ENCODE measurements at regions not wholly inside any gene's neighbourhood (a gene's known extent, or its start where the extent isn't known, plus 50 kb on each side); places are given as distances from the start of the nearest gene placed in this dataset.
"Not testable (repeated sequence)": the region's sequence is repeated elsewhere in the genome, so short reads cannot be mapped to it uniquely, and the experiment has no call there.

GRCh38 chr1:4061521-4062031 lies 161.5 kb upstream of the C1orf174 start:
- CTCF ChIA-PET, result no interaction called here

DNA sequence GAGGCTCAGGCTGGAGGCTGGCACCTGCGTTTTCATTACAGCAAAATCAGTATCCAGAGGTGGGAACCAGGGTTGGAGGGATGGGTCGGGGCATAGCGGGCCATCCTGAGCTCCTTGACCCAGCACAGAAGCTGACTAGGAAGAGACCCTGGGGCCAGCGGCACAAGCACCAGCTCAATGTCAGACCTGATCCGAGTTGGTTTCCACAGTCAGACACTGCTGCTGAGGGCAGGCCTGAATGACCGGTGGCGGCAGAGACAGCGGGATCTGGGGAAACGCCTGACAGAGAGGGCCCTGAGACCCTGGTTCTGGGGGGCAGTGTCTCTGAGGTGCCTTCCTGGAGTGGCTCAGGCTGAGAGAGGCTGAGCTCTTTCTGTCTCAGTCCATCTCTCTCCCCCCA lies 162.0 kb upstream of the C1orf174 start:
- POLR2A ChIA-PET, result no interaction called here
- CTCF ChIA-PET, result no interaction called here

More at GRCh38 chr1:4061521-4062031, 161.5 kb upstream of the C1orf174 start:
- POLR2A ChIA-PET, result no interaction called here

DNA sequence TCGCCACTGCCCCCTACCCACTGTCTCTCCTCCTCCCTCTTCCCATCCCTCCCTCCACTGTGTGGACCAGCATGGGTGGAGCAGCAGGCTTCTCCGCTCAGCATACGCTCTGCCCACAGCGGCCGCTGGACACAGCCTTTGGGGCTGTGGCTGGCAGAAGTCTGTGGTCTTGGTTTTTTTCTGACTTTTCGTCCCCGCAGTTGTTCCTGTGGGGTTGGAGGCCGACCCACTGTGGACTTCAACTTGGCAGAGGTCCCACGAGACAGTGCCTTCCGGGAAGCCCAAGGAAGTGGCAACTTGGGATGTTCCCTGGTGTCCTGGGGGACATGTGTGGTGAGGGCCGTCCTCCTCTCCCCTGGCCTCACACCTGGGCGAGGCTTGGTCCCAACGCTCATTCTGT lies 162.5 kb upstream of the C1orf174 start:
- POLR2A ChIA-PET, result no interaction called here
- CTCF ChIA-PET, result no interaction called here

DNA sequence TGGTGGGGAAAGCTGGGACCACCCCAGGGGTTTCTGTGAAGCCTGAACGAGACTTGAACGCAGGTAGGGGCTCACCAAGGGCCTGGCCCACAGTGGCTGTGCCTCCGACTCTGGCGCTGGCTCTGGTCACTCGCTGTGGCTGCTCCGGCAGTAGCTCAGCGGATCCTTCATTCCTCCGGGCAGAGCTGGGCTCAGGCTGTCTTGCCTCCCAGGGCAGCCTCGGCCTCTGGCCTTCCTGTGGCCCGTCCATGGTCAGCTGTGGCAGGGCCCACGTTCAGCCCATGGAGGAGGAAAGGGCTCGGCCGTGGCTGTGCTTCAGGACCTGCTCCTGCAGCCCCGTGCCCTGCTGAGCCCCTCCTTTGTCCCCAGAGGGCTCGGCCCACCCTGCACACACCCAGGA lies 162.9 kb upstream of the C1orf174 start:
- ChIA-PET CTCF (no interaction called here), POLR2A (no interaction called here)

GRCh38 chr1:4063516-4063915 lies 163.4 kb upstream of the C1orf174 start:
- ChIA-PET CTCF (no interaction called here), POLR2A (no interaction called here)

DNA sequence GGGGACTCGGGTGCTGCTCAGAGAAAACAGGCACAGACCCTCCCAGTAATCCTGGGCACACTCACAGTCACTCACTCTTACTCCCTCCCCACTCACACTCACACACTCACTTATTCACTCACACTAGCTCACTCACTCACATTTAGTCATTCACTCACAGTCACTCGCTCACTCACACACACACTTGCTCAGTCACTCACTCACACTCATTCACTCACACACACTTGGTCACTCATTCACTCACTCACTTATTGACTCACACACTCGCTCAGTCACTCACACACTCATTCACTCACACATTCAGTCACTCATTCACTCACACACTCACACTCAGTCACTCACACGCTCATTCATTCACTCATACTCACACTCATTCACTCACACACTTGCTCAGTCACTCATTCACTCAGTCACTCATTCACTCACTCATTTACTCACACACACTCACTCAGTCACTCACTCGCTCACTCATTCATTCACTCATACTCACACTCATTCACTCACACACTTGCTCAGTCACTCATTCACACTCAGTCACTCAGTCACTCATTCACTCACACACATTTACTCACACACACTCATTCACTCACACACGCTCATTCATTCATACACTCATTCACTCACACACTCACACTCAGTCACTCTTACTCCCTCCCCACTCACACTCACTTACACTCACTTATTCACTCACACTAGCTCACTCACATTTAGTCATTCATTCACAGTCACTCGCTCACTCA lies 164.2 kb upstream of the C1orf174 start:
- ChIA-PET CTCF (no interaction called here), POLR2A (no interaction called here)

DNA sequence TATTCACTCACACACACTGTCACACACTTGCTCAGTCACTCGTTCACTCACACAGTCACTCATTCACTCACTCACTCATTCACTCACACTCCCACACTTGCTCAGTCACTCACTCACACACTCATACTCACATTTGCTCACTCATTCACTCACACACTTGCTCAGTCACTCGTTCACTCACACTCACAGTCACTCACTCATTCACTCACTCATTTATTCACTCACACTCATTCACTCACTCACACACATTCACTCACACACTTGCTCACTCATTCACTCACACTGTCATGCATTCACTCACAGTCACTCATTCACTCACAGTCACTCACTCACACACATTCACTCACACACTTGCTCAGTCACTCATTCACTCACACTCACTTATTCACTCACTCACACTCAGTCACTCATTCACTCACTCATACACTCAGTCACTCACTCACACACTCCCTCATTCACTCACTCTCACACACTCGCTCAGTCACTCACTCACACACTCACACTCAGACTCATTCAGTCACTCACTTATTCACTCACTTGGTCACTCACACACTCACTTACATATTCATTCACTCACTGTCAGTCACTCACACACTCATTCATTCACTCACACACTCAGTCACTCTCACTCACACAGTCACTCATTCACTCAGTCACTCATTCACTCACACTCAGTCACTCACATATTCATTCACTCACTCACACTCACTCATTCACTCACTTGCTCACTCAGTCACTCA lies 167.0 kb upstream of the C1orf174 start:
- CTCF ChIA-PET, result no interaction called here
- POLR2A ChIA-PET, result no interaction called here

DNA sequence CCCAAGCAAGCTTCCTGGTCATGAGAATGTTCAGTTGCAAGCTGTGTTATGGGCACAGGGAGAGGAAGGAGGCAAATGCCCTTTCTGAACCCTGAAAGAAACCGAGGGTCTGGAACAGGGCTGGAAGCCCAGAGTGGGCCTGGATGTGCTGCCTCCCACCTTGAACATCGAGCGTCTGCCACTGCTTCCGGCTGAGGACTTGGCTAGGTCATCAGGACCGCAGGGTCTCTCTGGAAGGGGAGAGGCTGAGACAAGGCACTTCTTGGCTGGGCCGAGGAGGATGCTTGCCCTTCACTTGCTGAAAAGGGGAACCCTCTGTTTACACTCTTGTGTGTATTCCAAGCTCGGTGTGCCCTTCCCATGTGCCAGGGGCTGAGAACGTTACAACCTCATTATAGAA lies 168.0 kb upstream of the C1orf174 start:
- POLR2A ChIA-PET, result no interaction called here
- CTCF ChIA-PET, result no interaction called here

DNA sequence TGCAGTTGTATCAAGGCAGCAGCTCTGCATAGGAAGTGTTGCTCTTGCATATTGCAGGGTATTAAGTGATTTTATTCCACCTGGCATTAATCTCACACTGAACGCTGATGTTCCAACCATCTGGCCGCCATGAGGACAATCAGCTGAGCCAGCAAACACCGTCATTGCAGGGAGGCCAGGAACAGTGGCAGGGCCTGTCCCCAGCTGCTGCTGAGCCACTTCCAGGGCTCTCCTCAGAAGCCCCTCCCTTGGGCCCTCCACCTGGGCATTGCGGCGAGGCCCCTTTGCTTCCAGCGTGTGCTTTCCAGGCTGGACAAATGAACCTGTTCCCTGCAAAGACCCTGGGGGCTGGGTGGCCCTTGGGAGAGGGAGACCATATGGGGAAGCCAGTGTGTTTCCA lies 171.6 kb upstream of the C1orf174 start:
- POLR2A ChIA-PET, result no interaction called here
- CTCF ChIA-PET, result no interaction called here

DNA sequence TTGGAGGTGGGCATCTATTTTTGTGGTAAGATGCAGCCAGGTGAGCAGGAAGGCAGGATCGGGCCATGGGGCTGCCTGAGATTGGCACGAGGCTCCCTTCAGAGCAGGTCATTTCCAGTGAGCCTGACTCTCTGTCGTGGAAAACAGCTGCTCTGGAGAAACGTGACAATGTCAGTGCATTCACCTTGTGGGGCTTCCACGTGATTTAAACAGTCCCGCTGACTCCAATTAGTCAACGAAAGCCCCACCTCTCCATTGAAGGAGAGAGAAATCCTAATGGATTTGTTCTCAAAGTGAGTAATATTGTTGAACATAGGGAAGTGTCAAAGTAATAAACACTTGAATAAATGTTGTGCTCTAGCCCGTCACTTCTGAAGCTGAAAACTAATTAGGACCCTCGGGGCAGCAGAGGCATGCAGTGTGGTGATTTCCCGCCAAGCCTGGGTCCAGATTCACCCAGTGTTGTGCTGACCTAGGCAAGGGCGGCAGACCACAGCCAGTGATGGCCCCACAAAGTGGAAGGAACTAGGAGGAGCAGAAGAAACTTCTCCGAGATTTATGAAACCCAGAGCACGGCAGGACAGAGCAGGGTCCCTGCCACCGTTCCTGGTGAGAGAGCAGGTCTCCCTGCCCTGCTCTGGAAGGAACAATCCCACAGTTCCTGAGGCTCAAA lies 172.5 kb upstream of the C1orf174 start:
- POLR2A ChIA-PET, result no interaction called here
- CTCF ChIA-PET, result no interaction called here

DNA sequence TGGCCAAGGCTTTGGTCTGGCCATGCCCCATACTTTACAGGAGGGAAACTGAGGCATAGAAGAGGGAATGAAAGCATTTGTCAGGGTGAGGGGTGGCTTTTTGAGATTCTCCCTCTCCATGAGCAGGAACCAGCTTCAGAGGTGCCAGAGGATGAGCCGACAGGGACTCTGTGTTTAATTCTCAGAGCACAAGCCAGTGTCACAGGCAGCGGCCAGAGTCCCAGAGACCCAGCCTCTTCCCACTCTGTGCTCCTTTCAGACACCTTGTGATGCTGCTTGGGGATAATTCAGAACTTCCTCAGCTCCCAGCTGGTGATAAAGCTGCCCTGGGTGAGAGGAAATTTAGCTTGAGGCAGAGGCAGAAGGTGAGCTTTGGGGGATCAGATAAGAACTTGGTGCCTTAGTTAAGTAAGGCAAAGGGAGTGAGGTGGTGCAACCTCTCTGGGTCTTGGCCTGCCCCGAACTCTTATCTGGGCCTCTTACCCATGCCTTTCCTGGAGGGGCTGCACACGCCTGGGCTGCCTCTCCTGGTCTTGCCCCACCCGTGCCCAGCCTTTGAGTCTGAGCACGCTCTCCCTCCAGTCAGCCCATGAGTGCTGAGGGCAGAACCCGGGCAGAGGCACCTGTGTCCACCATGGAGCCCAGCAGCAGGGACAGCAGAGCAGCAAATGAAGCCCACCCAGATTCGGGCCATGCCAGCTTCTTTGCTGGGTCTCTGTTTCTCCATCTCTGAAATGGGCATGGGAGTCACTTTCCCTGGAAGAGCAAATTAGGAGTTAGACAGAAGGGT lies 175.6 kb upstream of the C1orf174 start:
- ChIA-PET POLR2A (no interaction called here), CTCF (no interaction called here)

- ChIA-PET POLR2A (no interaction called here), CTCF (no interaction called here)
These were observed 176.3 kb upstream of the C1orf174 start for GRCh38 chr1:4076346-4076745.

- POLR2A ChIA-PET, CTCF ChIA-PET: not testable (repeated sequence)
These were observed 178.3 kb upstream of the C1orf174 start for GRCh38 chr1:4078091-4078962.

DNA sequence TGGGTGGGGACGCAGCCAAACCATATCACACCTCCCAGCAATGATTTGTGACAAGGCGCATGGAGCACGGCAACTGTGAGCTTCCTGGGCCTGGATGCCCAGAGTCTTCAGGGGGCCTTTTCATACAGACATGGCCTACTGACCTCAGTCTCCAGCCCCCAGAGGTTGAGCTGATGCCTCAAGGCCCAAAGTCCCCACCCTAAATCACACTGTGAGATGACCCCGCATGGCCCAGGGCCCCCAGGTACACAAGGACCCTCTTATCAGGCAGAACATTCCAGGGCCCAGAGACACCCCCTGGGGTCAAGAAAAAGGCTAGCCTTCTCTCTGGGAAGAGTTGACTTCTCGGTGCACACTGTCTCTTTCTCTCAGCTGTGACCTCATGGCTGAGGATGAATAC lies 179.7 kb upstream of the C1orf174 start:
- POLR2A ChIA-PET, result no interaction called here
- CTCF ChIA-PET, result no interaction called here

GRCh38 chr1:4081806-4082711 lies 182.0 kb upstream of the C1orf174 start:
- ChIA-PET CTCF (no interaction called here), POLR2A (no interaction called here)

DNA sequence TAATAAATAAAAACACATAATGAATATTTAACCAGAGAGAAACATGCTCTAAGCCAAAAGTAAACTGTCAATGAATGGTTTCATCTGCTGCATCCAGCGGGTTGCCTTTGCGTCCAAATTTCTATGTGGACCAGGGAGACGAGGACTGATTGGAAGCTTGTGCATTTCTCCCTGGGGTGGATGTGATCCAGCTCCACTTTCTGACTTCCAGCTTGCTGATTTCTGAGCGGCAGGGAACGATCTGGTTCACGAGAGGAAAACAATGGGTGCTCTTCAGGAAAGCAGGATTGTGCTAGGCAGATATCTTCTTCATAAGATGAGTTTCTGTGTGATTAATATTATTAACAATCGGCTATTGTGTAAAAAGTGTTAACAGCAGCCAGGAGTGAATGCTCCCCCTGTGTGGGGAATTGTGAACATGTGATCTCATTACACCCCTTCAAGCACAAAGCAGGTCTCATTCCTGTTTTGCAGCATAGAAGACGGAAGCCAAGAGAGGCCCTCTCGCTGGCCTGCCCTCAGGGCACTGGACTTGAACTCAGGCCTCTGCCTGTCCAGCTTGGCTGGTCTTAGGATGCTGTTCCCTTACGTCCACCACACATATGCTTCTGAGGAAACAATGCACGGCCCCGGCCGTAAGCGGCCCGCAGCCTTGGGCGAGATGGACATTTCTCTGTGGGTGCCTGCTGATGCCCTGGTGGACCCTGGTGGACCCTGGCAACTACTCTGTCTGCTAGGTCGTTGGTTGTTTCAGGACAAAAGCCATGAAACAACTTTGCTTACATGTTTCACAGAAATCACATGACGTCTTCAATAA lies 183.4 kb upstream of the C1orf174 start:
- ChIA-PET CTCF (interaction anchor here (0.6 kb wide), 1 partner anchor 276 kb away, joined by 3 read pairs; no protein-coding TSS in a partner anchor), POLR2A (no interaction called here)

- CTCF ChIA-PET, result no interaction called here
- POLR2A ChIA-PET, result no interaction called here
These were observed 184.0 kb upstream of the C1orf174 start for GRCh38 chr1:4084048-4084431.

- ChIA-PET POLR2A (no interaction called here), CTCF (no interaction called here)
These were observed 184.4 kb upstream of the C1orf174 start for GRCh38 chr1:4084446-4084845.
